ENCODE measurements at regions not wholly inside any gene's neighbourhood (a gene's known extent, or its start where the extent isn't known, plus 50 kb on each side); places are given as distances from the start of the nearest gene placed in this dataset.

- no peak for DNase-seq
Observed at GRCh38 chr15:96093063-96093462, 237.4 kb upstream of the NR2F2 start.

DNA sequence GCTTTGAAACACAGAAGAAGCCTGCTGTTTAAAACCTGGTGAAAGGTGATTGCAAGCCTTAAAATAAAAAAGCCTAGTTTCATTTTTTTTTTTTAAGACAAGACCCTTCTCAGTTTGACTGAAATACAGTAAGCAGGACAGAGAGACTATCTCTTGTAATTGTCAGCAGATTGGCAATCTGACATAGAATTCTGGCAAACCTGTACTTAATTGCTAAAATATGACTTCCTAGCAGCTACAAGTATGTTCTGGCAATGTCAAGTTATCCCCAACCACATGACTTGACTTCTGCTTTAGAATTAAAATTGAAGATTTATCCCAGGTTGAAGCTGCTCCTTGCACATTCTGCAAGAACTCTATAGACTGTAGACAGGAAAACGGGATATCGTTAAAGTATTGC lies 232.8 kb upstream of the NR2F2 start:
- DNase-seq = no peak

DNA sequence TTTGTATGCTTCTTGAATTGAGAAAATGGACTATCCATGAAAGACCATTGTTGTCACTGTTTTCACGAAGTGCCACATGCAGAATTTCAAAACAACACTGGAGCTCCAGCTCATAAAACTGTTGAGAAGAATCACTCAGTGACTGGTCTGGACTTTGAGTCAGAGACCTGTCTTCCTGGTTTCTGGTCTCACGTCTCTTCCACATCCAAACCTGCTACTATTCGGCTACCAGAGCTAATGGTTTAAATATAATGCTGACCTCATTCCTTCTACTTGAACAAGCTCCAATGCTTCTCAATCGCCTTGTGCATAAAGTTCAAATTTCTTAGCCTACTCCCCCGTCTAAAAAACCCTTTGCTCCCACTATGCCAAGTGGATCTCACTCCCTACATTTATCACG lies 227.9 kb upstream of the NR2F2 start:
- DNase-seq = no peak

- no peak for DNase-seq
Observed at GRCh38 chr15:96106181-96106580, 224.3 kb upstream of the NR2F2 start.

DNA sequence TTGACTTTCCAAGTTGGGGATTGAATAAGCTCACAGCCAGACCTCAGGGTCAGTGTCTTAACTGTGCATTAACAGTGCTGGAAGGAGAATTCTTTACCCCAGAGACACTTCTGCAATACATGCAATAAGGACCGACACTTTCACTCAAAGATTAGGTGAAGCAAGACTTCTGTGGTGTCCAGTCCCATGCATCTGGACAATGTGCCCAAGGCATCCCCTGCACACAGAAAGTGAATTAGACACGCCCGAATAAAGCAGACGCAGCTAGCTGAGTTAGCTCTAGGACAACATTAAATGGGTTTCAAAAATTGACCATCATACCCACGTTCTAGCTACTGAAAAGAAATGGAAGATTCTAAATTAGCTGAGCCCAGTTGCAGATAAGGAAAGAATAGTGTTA lies 223.9 kb upstream of the NR2F2 start:
- no peak for DNase-seq

DNA sequence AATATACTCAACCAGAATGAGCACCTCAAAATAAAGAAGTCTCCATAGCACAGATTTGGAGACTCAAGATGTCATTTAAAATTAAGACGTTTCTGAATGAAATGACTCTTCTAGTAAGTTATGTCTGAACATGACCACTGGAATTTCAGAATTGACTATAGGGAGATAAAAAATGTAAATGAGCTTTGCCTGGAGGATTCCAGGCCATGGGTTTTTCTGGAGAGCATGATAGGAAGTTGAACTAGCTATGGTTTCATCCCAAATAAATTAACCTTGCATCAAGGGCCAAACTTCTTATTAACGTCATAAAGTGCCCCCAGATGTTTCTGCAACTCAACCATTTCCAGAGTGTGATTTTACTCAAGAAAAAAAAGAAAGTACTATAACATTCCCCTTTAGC lies 222.6 kb upstream of the NR2F2 start:
- no peak for DNase-seq

DNA sequence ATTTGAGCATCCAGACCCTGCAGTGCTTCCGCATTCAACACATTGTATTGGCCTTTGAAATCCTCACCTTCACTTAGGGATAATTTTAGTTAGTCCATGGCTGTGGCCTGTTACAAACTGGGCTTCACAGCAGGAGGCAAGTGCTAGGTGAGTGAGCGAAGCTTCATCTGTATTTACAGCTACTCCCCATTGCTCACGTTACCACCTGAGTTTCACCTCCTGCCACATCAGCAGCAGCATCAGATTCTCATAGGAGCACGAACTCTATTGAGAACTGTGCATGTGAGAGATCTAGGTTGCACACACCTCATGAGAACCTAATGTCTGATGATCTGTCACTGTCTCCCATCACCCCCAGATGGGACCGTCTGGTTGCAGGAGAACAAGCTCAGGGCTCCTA lies 222.1 kb upstream of the NR2F2 start:
- no peak for DNase-seq

- no peak for DNase-seq
Observed at GRCh38 chr15:96109820-96110219, 220.7 kb upstream of the NR2F2 start.

GRCh38 chr15:96112018-96112417 lies 218.5 kb upstream of the NR2F2 start:
- DNase-seq = no peak

DNA sequence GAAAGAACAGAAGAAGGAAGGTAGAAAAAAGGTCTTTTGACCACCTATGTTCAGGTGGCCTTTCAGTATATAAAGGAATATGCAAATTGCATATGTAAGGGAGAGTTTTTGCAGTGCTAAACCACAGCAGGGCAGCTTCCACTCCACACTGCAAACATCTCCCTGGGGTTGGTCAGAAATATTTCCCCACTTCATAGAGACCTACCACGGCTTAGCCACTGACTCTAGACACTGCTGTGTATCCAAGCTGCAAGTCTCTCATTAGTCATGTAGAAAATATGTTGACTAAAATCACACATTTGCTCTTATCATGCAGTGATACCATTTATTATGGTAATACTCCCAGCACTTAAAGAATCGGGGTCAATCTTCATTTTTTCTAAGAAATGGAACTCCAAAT lies 214.9 kb upstream of the NR2F2 start:
- DNase-seq = no peak

GRCh38 chr15:96117270-96117669 lies 213.2 kb upstream of the NR2F2 start:
- DNase-seq = no peak

GRCh38 chr15:96119734-96120133 lies 210.8 kb upstream of the NR2F2 start:
- no peak for DNase-seq

- DNase-seq = no peak
Observed at GRCh38 chr15:96121086-96121920, 209.2 kb upstream of the NR2F2 start.

- DNase-seq = no peak
Observed at GRCh38 chr15:96122077-96123027, 208.1 kb upstream of the NR2F2 start.

GRCh38 chr15:96123028-96123400 lies 207.5 kb upstream of the NR2F2 start:
- no peak for DNase-seq

DNA sequence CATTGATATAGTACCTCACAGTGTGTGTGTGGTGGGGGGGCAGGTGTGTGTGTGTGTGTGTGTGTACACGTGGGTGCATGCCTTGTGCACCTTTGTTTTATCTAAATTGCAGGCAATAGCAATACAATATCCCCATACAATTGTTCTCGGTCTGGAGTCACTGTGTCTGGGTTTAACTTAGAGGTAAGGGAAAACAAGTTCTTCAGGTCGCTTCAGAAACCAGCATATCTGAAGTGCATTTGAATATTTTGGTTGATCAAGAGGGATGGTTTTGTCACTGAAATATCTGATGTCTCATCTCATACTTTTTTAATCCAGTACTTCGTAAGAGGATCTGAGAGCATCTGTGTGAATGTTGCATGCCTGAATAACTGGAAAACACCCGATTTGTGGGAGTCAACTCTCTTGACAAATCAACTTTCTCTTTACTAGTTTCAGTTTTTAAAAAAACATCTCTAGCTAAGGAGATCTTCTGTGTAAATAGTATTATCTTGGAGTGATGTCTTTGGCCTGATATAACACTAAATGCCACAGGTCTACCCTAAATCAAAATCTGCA lies 206.8 kb upstream of the NR2F2 start:
- no peak for DNase-seq

GRCh38 chr15:96124436-96124835 lies 206.1 kb upstream of the NR2F2 start:
- no peak for DNase-seq

GRCh38 chr15:96125721-96126415 lies 204.6 kb upstream of the NR2F2 start:
- no peak for DNase-seq

- no peak for DNase-seq
Observed at GRCh38 chr15:96126859-96127258, 203.6 kb upstream of the NR2F2 start.

DNA sequence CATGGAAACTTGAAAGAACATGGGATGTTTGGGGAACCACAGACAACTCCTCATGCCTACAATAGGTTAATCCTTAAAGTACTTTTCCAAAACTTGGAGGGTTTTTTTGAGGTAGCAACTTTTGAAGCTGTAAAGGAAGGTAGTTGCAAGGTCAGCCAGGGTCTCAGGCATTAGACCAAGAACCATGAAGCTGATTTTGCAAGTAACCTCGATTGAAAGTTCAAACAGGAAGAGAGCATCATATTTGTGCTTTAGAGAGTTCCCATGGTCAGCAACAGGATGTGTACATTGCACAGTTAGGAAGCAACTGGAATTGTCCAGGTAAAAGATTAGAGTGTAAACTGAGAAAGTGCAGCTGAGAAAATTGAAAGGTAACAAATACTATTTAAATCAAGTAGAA lies 199.8 kb upstream of the NR2F2 start:
- DNase-seq = no peak

GRCh38 chr15:96132126-96132525 lies 198.4 kb upstream of the NR2F2 start:
- DNase-seq = no peak

GRCh38 chr15:96135166-96136093 lies 195.1 kb upstream of the NR2F2 start:
- DNase-seq = no peak
